ENCODE measurements at regions not wholly inside any gene's neighbourhood (a gene's known extent, or its start where the extent isn't known, plus 50 kb on each side); places are given as distances from the start of the nearest gene placed in this dataset.

- TF ChIP-seq, protein P1, sequence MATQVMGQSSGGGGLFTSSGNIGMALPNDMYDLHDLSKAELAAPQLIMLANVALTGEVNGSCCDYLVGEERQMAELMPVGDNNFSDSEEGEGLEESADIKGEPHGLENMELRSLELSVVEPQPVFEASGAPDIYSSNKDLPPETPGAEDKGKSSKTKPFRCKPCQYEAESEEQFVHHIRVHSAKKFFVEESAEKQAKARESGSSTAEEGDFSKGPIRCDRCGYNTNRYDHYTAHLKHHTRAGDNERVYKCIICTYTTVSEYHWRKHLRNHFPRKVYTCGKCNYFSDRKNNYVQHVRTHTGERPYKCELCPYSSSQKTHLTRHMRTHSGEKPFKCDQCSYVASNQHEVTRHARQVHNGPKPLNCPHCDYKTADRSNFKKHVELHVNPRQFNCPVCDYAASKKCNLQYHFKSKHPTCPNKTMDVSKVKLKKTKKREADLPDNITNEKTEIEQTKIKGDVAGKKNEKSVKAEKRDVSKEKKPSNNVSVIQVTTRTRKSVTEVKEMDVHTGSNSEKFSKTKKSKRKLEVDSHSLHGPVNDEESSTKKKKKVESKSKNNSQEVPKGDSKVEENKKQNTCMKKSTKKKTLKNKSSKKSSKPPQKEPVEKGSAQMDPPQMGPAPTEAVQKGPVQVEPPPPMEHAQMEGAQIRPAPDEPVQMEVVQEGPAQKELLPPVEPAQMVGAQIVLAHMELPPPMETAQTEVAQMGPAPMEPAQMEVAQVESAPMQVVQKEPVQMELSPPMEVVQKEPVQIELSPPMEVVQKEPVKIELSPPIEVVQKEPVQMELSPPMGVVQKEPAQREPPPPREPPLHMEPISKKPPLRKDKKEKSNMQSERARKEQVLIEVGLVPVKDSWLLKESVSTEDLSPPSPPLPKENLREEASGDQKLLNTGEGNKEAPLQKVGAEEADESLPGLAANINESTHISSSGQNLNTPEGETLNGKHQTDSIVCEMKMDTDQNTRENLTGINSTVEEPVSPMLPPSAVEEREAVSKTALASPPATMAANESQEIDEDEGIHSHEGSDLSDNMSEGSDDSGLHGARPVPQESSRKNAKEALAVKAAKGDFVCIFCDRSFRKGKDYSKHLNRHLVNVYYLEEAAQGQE (IDR thresholded peaks at IDR 0.05): no peak
- TF ChIP-seq CEBPB (IDR thresholded peaks at IDR 0.05): no peak
Measured at GRCh38 chr15:36053746-36054145, 507.8 kb upstream of the DPH6 start (continued).

- no peak for DNase-seq (ENCODE audit: low read depth in 1 of 2, low spot score in 1 of 2)
- WGBS (ENCODE audit: missing lambda C conversion rate): 60% methylated on average over 3 of the region's 3 CpGs
- H3K27ac ChIP-seq: no peak overlapping the region
- H3K4me1 ChIP-seq: no peaks in the 10 kb centered on the region
- ATAC-seq: no peak
- no peak for FAIRE-seq
- CTCF ChIA-PET: interaction anchor here (1.4 kb wide), 1 partner anchor 17 kb away, joined by 3 read pairs; no protein-coding TSS in a partner anchor
- no peak overlapping the region for H3K4me2 ChIP-seq
- TF ChIP-seq ESRRA (IDR thresholded peaks at IDR 0.05; ENCODE audit: borderline replicate concordance, low read length) (no peak), CEBPB (IDR thresholded peaks at IDR 0.05) (no peak), POLR2A (IDR thresholded peaks at IDR 0.05; ENCODE audit: low read length) (no peak), HMGXB4 (CRISPR knock-in tag; IDR thresholded peaks at IDR 0.05; ENCODE audit: borderline replicate concordance) (no peak), KDM1A (IDR thresholded peaks at IDR 0.05; ENCODE audit: low read depth) (no peak), EHF (CRISPR knock-in tag; IDR thresholded peaks at IDR 0.05) (no peak), RCOR1 (IDR thresholded peaks at IDR 0.05; ENCODE audit: low read depth, low read length) (no peak), RFX5 (IDR thresholded peaks at IDR 0.05) (no peak), RAD21 (conservative IDR thresholded peaks at IDR 0.05 in 1 of 2, IDR thresholded peaks at IDR 0.05 in 1 of 2) (no peak), ZSCAN20 (CRISPR knock-in tag; IDR thresholded peaks at IDR 0.05) (no peak)
- H3K4me3 ChIP-seq: no peak overlapping the region
- H3K9me3 ChIP-seq: no peaks in the 10 kb centered on the region
- POLR2A ChIA-PET: no interaction called here
Measured at GRCh38 chr15:36059596-36059995, 513.6 kb upstream of the DPH6 start.

- no peaks in the 10 kb centered on the region for H3K4me1 ChIP-seq
- no peak for DNase-seq (ENCODE audit: low read depth in 1 of 2, low spot score in 1 of 2)
- FAIRE-seq: no peak
- no peak overlapping the region for H3K27ac ChIP-seq
- H3K9me3 ChIP-seq: no peaks in the 10 kb centered on the region
- no peak for TF ChIP-seq HOXB13 (CRISPR knock-in tag; IDR thresholded peaks at IDR 0.05; ENCODE audit: low read depth)
- no peak for TF ChIP-seq JUN (IDR thresholded peaks at IDR 0.05)
- TF ChIP-seq E2F6 (IDR thresholded peaks at IDR 0.05; ENCODE audit: borderline replicate concordance, low read depth): no peak
- no peak for TF ChIP-seq CHD2 (IDR thresholded peaks at IDR 0.05; ENCODE audit: low read length, partially characterized antibody)
- no peak for TF ChIP-seq ZNF302 (CRISPR knock-in tag; IDR thresholded peaks at IDR 0.05)
- TF ChIP-seq HOXB5 (CRISPR knock-in tag; IDR thresholded peaks at IDR 0.05): no peak
- TF ChIP-seq HDAC2 (IDR thresholded peaks at IDR 0.05): no peak
- TF ChIP-seq, protein P2, sequence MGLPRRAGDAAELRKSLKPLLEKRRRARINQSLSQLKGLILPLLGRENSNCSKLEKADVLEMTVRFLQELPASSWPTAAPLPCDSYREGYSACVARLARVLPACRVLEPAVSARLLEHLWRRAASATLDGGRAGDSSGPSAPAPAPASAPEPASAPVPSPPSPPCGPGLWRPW (IDR thresholded peaks at IDR 0.05): no peak
- ATAC-seq: no peak
- POLR2A ChIA-PET: no interaction called here
- CTCF ChIA-PET: no interaction called here
- H3K4me3 ChIP-seq: no peak overlapping the region
- H3K4me2 ChIP-seq: no peak overlapping the region
- 61% methylated on average over 4 of the region's 4 CpGs for WGBS (ENCODE audit: missing lambda C conversion rate)
Measured at GRCh38 chr15:36062357-36062756, 516.4 kb upstream of the DPH6 start.
